ENCODE measurements at regions not wholly inside any gene's neighbourhood (a gene's known extent, or its start where the extent isn't known, plus 50 kb on each side); places are given as distances from the start of the nearest gene placed in this dataset.
A peak's percentile ranks its signal among the peaks of the same experiment; 100 is the strongest.
"Not testable (repeated sequence)": the region's sequence is repeated elsewhere in the genome, so short reads cannot be mapped to it uniquely, and the experiment has no call there.

DNA sequence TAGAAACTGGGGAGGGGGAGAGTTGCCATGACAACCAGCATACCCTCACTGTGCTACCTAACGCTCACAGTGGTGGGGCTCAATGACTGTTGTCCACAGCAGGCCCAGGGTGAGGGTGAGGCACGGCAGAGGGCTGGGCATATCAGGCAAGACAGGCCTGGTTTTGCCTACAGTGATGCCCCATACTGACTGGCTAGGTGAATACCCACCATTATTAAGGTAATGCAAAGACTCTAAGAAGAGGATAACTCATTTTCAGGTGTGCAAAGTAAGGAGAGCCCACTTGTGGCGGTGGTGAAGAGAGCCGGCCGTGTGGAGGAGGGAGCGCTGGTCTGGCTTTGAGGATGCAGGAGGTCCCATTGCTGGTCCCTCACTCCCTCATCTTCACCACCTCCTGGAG is 422.3 kb downstream of the FUT8 start:
- DNase-seq (ENCODE audit: low read depth in 2 of 2), result no peak

DNA sequence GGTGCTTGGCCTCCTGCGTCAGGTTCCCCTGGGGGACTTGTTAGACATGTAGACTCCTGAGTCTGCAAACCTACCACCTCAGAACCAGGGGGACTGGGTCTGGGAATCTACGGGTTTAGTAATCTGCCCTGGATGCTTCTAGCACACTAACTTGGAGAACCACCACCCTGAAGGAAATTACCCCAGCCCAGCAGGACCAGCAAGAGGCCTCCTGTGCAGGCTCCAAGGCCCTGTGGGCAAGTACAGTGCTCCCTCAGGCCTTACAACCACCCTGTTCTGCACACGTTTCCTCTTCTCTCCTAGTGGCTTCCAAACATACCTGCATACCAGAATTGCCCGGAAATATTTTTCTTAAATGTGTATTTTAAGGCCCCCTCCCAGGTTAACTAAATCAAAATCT is 423.0 kb downstream of the FUT8 start:
- DNase-seq (ENCODE audit: low read depth in 2 of 2), result no peak

DNA sequence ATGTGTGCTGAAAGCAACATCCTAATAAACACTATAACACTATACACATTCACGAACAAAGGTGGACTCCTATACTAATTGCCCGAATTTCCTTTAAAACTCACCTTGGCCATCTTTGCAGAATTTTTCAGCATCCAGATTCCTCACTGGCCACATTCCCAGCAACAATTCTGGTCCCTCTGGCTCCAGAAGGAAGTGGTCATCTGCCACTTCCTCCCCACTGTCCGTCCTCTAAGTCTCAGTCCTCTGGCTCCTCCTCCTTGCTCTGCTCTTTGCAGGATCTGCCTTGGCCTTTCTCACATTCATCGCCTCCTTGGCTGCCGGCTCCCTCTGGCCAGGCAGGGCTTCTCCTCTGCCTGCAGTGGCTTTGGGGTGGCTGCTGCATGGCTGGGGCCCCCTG is 426.0 kb downstream of the FUT8 start:
- no peak for DNase-seq (ENCODE audit: low read depth in 2 of 2)

DNA sequence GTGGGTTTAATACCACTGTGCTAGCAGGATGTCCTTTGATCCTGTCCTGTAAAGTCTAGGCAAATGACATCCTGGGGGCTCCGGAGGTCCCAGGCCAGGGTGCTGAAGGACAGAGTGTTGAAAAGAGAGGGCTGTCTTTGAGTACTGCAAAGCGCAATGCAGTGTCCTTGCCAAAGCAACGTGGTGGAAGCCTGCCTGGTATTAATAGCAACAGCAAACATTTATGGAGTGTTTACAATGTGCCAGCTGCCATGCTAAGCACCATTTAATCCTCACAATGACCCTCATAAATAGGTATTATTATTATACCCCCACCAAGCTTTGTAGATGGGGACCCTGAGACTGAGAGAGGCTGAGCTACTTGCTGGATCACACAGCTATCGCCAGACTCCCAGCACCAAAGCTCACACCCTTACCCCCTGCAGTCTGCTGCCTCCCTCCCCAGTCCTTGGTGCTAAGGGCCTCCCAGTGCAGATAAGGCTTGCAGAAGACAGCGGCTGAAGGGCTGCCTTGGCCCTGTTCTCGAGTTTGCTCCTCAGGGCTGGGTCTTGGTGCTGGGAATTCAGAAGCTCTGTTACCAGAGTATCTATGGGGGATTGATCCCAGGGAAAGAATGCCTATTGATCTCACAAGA is 427.7 kb downstream of the FUT8 start:
- no peak for DNase-seq (ENCODE audit: low read depth in 2 of 2)

DNA sequence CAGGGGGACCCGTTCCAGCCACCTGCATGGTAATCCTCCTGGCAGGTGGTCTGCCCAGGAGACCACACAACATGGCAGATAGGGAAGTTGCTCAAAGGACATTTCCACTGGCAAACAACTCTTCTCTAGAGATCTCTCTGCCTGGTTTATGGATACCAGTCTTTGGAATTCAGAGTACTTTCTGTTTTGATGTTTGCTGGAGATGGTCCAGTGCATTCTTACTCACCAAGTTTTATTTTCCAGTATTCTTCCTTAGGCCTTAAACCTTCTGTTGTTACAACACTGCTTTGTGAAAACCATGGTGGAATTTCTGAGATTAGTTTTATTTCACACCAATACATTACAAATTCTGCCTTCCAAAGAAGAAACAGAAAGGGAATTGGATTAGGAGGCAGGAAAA is 428.3 kb downstream of the FUT8 start:
- DNase-seq (ENCODE audit: low read depth in 2 of 2), result no peak

DNA sequence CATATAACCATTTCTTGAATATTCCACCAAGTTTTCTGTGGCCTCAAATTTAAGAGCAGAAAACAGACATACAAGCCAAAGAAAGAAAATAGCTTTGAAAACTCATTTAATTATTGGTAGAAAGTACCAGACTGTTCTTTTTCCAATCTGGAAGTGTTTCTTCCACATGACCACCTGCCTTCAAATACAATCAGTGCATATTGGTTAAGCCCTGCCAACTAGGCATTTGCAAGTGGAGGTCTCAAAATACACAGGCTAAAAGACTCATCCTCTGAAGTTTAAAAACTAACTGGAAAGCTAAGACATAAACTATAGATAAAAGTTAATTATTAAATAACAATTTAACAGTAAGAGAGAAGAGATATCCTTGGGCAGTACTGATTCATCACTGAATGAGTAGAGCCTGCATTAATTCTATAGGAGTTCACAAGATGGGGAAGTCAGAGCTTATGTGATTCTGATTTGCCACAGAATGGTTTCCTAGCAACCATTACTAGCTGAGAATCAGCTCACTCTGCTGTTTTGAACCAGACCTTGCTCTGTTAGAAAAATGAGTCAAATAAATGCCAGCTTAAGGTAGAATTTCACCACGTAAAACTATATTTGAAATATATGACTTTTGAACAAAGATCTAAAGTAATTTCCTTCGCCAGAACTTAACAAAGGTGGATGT is 433.8 kb downstream of the FUT8 start:
- DNase-seq (ENCODE audit: low read depth in 2 of 2), result no peak

DNA sequence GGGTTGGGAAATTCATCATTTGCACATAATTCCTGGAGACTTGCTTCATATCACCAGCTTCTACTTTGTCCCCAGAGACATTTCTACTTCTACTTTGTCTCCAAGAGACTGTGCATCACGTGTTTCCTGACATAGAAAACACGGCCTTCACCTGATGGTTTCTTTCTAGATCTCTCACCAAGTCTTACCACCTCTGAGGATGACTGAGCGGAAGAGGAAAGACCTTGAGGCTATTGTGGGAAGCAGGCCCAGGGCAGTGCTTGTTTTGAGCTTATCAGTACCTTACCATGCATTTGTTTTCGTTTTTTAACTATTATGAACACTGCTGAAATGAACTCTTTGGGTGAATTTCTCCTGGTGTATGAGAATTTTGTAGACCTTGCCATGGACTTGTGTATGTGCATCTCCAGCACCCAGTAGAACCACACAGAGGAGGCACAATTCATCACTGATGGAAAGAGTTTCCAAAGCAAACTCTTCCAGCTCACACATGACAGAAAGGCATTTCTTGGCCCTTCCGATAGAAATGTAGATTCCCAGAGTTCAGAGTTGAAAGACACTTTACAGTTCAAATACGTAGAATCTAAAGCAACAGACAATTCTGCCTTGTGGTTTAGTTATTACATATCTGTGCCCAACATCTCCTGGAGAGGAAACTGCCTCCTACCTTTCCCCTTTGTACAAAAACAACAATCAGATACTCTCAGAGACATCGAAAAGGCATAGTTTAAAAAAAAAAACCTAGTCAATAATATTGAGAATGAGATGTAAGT is 434.7 kb downstream of the FUT8 start:
- DNase-seq (ENCODE audit: low read depth in 2 of 2), result peak in 1 of 2 donors; percentile 35

DNA sequence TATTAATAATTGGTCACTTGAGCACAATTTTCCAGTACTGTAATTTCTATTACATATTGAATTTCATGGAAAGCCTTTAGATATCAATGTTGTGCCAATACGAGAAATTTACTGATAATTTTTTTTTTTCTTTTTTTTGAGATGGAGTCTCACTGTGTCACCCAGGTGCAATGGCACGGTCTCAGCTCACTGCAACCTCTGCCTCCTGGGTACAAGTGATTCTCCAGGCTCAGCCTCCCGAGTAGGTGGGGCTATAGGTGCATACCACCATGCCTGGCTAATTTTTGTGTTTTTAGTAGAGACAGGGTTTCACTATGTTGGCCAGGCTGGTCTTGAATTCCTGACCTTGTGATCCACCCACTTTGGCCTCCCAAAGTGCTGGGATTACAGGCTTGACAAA is 435.4 kb downstream of the FUT8 start:
- not testable (repeated sequence) for DNase-seq (ENCODE audit: low read depth in 2 of 2)

DNA sequence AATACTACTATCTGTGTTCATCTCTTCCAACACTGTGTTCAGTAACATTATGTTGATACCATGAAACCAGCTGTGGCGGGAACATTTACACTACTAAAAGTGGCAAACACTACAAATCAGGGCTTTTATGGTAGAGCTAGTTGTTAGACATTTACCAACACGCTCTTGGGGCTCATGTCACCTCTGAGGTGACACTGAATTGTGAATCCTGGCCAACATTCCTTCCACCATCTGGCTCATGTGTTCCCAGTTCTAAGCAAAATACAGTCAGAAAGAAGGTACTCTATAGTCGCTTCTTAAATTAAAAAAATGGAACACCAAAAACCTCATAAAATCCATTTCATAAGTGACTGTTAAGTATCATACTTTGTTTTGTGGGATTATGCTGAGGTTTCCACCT is 436.6 kb downstream of the FUT8 start:
- DNase-seq (ENCODE audit: low read depth in 2 of 2), result no peak

DNA sequence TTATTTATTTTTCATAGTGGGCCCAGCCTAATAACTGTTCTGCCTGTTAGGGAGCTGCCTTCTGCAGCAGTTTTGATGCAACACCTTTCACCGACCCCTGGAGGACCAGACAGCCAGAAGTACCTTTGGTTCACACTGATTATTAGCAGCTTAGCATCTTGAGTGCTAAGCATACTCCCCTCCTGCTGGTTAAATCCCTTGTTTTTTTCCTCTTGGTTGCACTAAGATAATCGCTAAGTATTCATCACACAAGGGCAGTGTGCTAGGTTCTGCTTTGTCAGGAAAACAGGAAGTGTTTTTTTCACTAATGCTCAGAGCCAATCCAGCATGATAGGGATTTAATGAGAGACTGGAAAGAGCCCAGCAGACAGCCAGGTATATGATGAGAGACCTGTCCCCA is 437.0 kb downstream of the FUT8 start:
- no peak for DNase-seq (ENCODE audit: low read depth in 2 of 2)

DNA sequence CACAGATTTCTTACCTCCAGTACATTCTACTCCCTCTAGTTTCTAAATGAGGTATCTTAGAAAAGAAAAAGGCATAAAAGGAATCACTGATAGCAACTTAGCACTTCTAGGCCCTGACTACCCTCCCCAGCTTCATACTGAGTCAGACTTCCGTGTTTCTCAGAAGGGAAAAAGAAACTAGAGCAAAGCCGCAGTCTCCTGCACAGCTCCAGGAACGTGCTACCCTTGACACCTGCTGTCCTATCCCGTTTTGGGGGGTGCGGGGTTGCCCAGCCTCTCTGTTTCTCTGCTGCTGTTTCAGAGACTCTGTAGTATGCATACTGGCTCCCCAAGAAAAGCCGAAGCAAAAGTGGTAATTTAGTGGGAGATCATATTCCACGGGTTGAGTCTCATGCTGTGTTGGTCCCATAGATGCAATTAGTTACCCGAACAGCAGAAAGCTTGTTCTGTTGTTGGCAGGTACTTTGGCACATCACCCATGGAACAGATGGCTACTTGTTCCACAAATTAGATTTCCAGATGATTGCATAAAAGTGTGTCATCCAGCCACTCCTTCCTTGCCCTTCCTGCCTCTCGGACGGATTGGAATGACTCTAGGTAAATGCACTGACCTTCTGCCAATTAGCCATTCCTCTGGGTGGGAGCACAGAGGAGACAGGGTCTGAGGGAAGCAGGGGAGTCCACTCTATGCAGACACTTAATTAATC is 438.1 kb downstream of the FUT8 start:
- peak; percentile 15 to 21 for DNase-seq (ENCODE audit: low read depth in 2 of 2)

DNA sequence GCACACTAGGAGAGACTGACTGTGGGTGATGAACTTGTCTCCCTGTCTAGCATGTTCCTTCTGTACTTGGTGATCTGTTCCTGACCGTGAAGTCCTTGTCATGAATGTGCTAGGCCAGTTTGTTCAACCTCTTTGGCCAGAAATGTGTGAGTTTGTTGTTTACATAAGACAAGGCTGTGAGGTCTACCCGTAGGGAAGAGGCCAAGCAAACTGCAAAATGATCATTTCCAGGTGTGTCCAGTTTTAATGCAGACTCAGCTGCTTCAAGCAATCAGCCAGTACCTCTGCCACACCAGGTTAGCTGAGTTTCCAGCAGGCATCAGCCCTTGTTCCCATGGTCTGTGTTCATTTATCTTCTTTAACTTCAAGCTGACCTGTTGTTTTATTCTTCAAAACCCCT is 440.2 kb downstream of the FUT8 start:
- DNase-seq (ENCODE audit: low read depth in 2 of 2), result no peak

DNA sequence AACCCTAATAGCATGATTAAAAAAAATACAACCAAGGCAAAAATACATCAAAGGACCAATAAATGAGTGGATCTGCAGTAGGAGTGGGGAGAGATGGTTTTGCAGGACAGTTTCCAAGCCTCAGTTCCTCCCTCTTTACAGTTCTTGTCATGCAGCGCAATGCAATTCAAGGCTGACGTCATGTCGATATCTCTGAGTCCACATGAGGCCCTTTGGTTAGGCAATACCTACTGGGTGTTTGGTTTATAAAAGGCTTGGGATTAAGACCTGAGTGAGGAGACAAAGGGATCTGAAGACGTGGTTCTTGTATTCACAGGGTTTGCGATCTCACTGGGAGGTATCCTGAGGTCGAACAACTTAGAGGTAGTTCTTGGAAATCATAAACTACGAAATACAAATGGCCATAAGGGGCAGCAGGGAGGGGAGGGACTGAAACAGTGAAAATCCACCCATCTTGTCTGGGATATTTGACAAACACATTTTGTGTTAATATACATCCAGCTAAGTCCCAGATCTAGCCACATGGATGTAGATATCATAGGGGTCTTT is 441.0 kb downstream of the FUT8 start:
- DNase-seq (ENCODE audit: low read depth in 2 of 2), result no peak

DNA sequence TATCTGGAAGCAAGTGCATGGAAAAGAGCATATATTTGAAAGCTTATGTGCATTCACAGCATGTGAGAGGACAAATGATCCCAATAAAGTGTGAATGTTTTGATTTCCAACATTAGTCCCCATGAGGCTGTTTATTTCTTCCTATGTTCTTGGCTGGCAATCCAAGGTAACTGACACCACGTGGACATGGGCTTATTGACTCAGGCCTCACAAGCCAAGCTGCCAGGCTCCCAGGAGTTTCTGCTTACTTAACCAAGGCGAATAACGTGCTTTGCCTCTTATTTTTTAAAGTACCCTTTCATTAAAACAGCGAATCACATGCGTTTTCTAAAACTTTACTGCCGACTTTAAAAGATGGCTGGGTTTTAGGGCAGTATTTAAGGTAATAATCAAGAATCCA is 441.7 kb downstream of the FUT8 start:
- no peak for DNase-seq (ENCODE audit: low read depth in 2 of 2)

DNA sequence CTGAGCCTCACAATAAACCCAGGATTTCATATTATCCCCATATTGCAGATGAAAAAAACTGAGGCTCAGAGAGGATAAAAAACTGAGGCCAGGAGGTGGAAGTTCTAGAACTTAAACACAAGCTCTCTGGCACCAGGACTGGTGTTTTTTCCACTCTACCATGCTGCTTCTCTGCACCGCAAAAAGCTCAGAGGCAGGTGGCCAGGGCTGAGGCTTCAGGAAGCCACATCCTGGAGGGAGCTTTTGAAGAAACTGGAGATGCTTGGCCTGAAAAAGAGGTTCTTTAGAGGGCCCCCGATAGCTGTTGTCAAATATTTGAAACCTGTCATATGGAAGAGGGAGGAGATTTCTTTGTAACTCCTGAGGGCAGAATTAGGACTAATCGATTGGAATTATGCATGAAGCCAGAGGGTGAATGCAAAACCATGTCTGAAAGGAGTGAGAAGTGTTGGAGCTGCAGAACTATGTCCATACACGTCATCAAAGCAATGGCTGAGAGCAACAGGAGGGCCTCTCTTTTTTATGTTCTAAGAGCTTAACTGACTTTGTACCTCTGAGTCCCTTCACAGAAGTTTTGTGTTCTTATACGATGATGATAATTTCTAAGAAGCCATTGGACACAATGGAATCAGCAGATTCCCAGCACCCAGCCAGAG is 448.6 kb downstream of the FUT8 start:
- DNase-seq (ENCODE audit: low read depth in 2 of 2), result no peak

DNA sequence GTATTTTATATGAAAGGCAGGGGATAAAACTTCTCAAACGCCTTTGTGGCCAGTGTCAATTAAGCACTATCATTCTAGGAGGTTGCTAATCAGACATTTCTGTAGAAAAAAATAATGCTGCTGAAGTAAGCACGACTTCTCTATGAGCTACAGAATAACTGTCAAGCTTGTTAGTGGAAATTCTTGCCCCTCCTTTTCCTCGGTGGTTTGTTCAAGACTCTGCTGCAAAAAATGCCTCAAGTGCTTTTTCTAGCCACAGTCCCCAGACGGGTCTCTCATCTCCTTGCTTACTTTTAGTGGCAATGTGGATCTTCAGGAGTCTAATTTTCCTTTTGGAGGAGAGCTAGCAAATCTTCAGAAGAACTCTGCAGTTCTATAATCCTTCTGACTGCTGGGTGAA is 452.0 kb downstream of the FUT8 start:
- no peak for DNase-seq (ENCODE audit: low read depth in 2 of 2)

DNA sequence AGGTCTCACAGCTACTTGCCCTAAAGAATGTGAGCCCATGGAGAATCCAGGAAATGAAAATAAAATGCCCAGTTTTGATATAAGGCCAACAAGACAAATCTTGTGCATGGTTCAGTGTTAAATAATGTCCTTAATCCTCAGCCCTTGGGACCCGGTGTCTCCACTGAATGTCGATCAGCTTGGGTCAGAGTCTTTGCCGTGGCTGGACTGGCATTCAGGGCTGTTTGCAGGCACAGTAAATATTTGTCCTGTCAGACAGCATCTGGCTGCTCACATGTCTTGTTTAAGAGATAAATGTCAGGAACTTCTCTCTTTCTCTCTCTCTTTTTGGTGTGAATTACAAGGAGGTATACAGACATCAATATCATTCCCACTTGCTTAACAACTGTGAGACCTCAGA is 452.5 kb downstream of the FUT8 start:
- DNase-seq (ENCODE audit: low read depth in 2 of 2), result no peak

DNA sequence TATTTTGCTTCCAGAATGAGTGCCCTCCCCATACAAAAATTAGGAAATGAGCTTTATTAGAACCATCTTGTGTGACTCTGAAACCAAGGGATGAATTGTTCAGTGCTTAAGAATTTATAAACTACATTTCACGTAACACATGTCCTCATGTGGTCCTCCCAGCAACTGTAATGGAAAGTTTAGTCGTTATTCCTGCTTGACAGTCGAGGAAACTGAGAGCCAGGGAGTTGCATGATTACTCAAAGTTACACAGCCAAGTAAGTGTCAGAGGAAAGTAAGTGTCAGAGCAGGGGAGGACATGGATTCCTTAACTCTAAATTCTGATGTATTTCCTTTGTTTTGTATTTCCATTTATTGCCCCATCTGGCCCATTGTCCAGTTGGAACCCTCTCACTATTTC is 453.9 kb downstream of the FUT8 start:
- no peak for DNase-seq (ENCODE audit: low read depth in 2 of 2)

DNA sequence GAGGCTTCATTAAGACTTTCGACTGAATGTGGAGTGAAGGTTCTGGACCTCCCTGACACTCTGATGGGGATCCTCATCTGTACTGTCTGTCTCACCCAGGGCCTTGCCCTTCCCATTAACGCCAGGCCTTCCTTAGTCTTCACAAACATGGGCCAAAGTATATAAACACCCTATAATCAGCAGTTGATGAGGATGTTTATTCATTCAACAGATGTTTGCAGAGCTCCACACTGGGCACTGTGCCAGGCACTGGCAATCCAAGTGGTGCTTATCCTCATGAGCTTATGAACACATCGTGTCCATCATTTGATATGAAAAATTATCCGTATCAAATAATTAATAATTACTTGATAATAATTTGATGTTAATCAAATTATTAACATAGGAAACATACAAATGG is 454.4 kb downstream of the FUT8 start:
- no peak for DNase-seq (ENCODE audit: low read depth in 2 of 2)

DNA sequence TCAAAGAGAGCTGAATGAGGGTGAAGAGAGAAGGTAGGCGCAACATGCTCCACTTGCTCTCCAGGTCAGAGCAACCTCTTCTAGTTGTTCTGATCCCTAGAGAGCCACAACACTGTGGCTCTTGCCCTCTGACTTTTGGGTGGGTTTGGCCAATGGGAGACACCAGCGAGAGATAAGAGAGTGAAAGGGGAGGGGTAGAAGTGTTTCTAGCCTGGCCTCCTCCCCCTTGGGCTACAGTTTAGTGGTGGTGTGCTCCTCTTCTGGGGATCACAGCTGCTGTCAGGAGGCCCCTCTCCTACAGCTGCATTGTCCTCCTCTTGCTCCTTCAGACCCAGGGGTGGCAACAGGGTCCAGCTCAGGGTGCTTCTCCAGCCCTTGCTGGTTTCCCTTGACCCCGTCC is 454.8 kb downstream of the FUT8 start:
- DNase-seq (ENCODE audit: low read depth in 2 of 2), result no peak

DNA sequence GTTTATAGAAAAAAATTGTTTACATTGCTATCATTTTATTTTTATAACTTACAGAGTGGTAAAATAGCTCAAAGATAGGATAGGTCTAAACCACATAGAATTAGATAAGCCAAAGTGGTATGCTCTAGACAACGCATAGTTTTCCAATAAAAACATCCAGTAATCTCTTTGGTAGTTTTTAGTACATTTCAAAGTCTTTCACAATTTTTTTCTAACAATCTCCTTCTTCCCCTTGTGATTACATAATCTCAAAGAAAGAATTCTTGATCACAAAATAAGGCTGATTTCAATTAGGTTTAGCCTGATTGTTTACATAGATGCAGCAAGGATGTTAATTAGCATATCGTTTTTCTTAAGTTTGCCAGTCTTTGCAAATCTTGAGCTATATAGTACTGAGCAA is 460.0 kb downstream of the FUT8 start:
- no peak for DNase-seq (ENCODE audit: low read depth in 2 of 2)

DNA sequence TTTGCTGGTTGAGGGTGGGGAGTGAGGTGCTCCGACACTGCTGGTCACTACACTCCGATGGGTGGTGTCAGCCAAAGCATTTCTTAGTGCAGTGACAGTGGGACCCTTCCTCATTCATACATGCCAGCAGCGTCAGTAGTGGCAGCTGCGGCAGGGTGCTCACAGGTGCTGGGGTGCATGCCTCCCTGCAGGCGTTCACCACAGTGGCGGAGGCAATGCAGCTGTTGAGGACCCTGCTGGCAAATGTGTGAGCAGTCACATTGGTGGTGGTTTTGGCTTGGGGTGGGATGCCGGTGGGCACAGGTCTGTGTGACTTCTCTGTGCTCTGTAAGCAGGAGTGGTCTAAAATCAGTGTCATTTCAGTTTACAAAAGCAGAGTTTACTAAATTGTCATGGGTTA is 464.6 kb downstream of the FUT8 start:
- DNase-seq (ENCODE audit: low read depth in 2 of 2), result no peak

Measured in stimulated activated CD4-positive, alpha-beta T cell treated with anti-CD3 and anti-CD28 coated beads, Interleukin-1b, Interleukin-23, amount 100 ng/mL, for 1 hour (primary cell).